Fibroblast of lung (primary cell): ENCODE measurements at regions not wholly inside any gene's neighbourhood (a gene's known extent, or its start where the extent isn't known, plus 50 kb on each side); places are given as distances from the start of the nearest gene placed in this dataset.

Experiments
- DNase-seq, 2 donors: peaks; one replicate each; pipeline versions ENCODE4 v3.0.0 to v3.0.0-alpha.2; 2010; ENCODE audit warnings: low read depth in 2 of 2
- H2AFZ ChIP-seq: 2 replicates; pipeline ENCODE4 v1.5.1; 2012; ENCODE audit warnings: low read length, control low read depth, inconsistent platforms
- H3K27ac ChIP-seq: 2 replicates; pipeline ENCODE4 v1.5.1; 2011; ENCODE audit warnings: low read length, control low read depth; ENCODE audit not compliant: insufficient read depth
- H3K27me3 ChIP-seq: 2 replicates; pipeline ENCODE4 v1.5.1; 2011; ENCODE audit warnings: mild to moderate bottlenecking, low read length; ENCODE audit not compliant: control insufficient read depth, insufficient read depth
- H3K36me3 ChIP-seq: 2 replicates; pipeline ENCODE4 v1.5.1; 2011; ENCODE audit warnings: low read length; ENCODE audit not compliant: control insufficient read depth, insufficient read depth
- H3K4me1 ChIP-seq: 2 replicates; pipeline ENCODE4 v1.5.1; 2011; ENCODE audit warnings: low read length; ENCODE audit not compliant: control insufficient read depth, insufficient read depth; ENCODE audit errors: extremely low read depth
- H3K4me2 ChIP-seq: 2 replicates; pipeline ENCODE4 v1.5.1; 2011; ENCODE audit warnings: low read length, control low read depth; ENCODE audit not compliant: insufficient read depth; ENCODE audit errors: extremely low read depth
- H3K4me3 ChIP-seq, 4 experiments: fragments of 200-600 bp in 1 of 4; sonication (generic) in 1 of 4; replicated peaks in 1 of 4; 2 replicates each; pipeline ENCODE4 v1.5.1; 2011 to 2016; ENCODE audit warnings: low read length in 4 of 4, low read depth in 3 of 4, mild to moderate bottlenecking in 3 of 4, control low read depth in 2 of 4, inconsistent platforms in 1 of 4, mixed read lengths in 1 of 4; ENCODE audit not compliant: insufficient read depth in 1 of 4; ENCODE audit errors: control extremely low read depth in 1 of 4
- H3K79me2 ChIP-seq: 2 replicates; pipeline ENCODE4 v1.5.1; 2012; ENCODE audit warnings: mild to moderate bottlenecking, low read length, inconsistent platforms; ENCODE audit not compliant: control insufficient read depth, insufficient read depth
- H3K9ac ChIP-seq: 2 replicates; pipeline ENCODE4 v1.5.1; 2011; ENCODE audit warnings: mild to moderate bottlenecking, low read length, control low read depth; ENCODE audit not compliant: insufficient read depth
- H3K9me3 ChIP-seq: 2 replicates; pipeline ENCODE4 v1.5.1; 2012; ENCODE audit warnings: low read depth, low read length; ENCODE audit not compliant: control insufficient read depth, insufficient read depth
- H4K20me1 ChIP-seq: 2 replicates; pipeline ENCODE4 v1.5.1; 2011; ENCODE audit warnings: low read length; ENCODE audit not compliant: control insufficient read depth, insufficient read depth; ENCODE audit errors: extremely low read depth
- EZH2 ChIP-seq: IDR thresholded peaks from 2 replicates; pipeline ENCODE4 v1.5.1; 2012; ENCODE audit warnings: low read length, control low read depth, mild to moderate bottlenecking; ENCODE audit errors: missing control alignments
- TF ChIP-seq, protein P1 (sequence below), 2 donors: IDR thresholded peaks in 1 of 2; conservative IDR thresholded peaks in 1 of 2; 1 replicate in 1 of 2; 2 replicates in 1 of 2; pipeline ENCODE4 v1.5.1; 2011 to 2012; ENCODE audit warnings: low read length in 2 of 2, control low read depth in 1 of 2, inconsistent platforms in 1 of 2, low read depth in 1 of 2, mild to moderate bottlenecking in 1 of 2

- TF ChIP-seq, protein P1, sequence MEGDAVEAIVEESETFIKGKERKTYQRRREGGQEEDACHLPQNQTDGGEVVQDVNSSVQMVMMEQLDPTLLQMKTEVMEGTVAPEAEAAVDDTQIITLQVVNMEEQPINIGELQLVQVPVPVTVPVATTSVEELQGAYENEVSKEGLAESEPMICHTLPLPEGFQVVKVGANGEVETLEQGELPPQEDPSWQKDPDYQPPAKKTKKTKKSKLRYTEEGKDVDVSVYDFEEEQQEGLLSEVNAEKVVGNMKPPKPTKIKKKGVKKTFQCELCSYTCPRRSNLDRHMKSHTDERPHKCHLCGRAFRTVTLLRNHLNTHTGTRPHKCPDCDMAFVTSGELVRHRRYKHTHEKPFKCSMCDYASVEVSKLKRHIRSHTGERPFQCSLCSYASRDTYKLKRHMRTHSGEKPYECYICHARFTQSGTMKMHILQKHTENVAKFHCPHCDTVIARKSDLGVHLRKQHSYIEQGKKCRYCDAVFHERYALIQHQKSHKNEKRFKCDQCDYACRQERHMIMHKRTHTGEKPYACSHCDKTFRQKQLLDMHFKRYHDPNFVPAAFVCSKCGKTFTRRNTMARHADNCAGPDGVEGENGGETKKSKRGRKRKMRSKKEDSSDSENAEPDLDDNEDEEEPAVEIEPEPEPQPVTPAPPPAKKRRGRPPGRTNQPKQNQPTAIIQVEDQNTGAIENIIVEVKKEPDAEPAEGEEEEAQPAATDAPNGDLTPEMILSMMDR (conservative IDR thresholded peaks at IDR 0.05 in 1 of 2, IDR thresholded peaks at IDR 0.05 in 1 of 2; ENCODE audit: low read depth in 1 of 2, low read length in 2 of 2), result no peak
- TF ChIP-seq EZH2, result no peak
- Histone ChIP-seq H2AFZ (no peak overlapping the region), H3K9ac (no peak overlapping the region), H3K36me3 (no peaks in the 10 kb centered on the region), H3K9me3 (no peaks in the 10 kb centered on the region), H3K27ac (no peak overlapping the region), H3K27me3 (no peaks in the 10 kb centered on the region), H3K4me3 (no peak overlapping the region), H3K79me2 (no peaks in the 10 kb centered on the region), H3K4me2 (no peak overlapping the region), H3K4me1 (peaks cover 2% of the 10 kb centered on the region), H4K20me1 (no peaks in the 10 kb centered on the region)
- DNase-seq, result no peak
Measured at GRCh38 chr5:32989815-32990214, 278.7 kb downstream of the NPR3 start.

DNA sequence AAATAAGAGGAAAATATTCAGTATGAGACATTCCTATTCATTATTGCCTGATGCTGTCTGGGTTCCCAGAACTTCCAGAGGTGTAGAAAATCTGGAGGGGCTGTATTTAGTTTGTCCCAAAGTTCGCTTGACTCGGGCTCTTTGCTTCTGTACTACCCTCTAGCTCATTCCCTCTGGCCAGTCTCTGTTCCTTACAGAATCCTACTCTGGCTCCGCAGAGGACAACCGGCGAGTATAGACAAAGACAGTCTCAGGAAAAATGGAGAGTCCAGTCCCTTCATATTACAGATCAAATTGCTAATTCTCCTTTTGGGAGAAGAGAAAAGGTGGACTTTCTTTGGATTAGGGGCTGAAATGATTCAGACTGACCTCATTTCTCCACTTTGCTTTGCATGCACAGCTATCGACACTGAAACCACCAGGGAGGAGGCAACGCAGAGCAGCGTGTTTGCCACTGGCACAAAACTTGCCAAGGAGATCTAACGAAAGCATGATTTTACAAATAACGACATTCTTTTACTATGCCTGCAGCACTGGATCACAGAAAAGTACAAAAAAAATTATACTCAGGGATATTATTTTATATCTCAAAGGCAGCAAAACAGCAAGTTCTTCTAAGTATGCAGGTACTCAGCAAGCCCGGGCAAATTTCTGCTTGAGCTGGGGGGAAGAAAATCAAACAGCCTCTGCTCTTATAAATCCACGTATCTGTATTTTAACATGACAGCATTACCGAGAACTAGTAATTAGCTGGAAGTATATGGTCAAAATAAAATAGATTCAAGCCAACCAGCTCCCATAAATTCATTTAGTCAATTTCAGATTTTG, 279.7 kb downstream of the NPR3 start:
- no peaks in the 10 kb centered on the region for H3K4me1 ChIP-seq
- TF ChIP-seq, protein P1 (conservative IDR thresholded peaks at IDR 0.05 in 1 of 2, IDR thresholded peaks at IDR 0.05 in 1 of 2; ENCODE audit: low read depth in 1 of 2, low read length in 2 of 2), result no peak
- no peak for TF ChIP-seq EZH2
- H3K27ac ChIP-seq, result no peak overlapping the region
- H3K4me2 ChIP-seq, result no peak overlapping the region
- no peaks in the 10 kb centered on the region for H3K79me2 ChIP-seq
- H4K20me1 ChIP-seq, result no peaks in the 10 kb centered on the region
- H3K9ac ChIP-seq, result no peak overlapping the region
- H3K4me3 ChIP-seq, result no peak overlapping the region
- no peaks in the 10 kb centered on the region for H3K36me3 ChIP-seq
- no peaks in the 10 kb centered on the region for H3K27me3 ChIP-seq
- DNase-seq, result no peak
- no peak overlapping the region for H2AFZ ChIP-seq
- no peaks in the 10 kb centered on the region for H3K9me3 ChIP-seq

GRCh38 chr5:32991421-32991815, 280.3 kb downstream of the NPR3 start:
- TF ChIP-seq EZH2, result no peak
- TF ChIP-seq, protein P1 (conservative IDR thresholded peaks at IDR 0.05 in 1 of 2, IDR thresholded peaks at IDR 0.05 in 1 of 2; ENCODE audit: low read depth in 1 of 2, low read length in 2 of 2), result no peak
- no peaks in the 10 kb centered on the region for H3K36me3 ChIP-seq
- no peaks in the 10 kb centered on the region for H3K4me1 ChIP-seq
- no peak for DNase-seq
- no peaks in the 10 kb centered on the region for H3K27me3 ChIP-seq
- H3K4me3 ChIP-seq, result no peak overlapping the region
- no peaks in the 10 kb centered on the region for H4K20me1 ChIP-seq
- H3K4me2 ChIP-seq, result no peak overlapping the region
- no peak overlapping the region for H3K9ac ChIP-seq
- H2AFZ ChIP-seq, result no peak overlapping the region
- no peak overlapping the region for H3K27ac ChIP-seq
- no peaks in the 10 kb centered on the region for H3K79me2 ChIP-seq
- H3K9me3 ChIP-seq, result no peaks in the 10 kb centered on the region
